ENCODE measurements at regions not wholly inside any gene's neighbourhood (a gene's known extent, or its start where the extent isn't known, plus 50 kb on each side); places are given as distances from the start of the nearest gene placed in this dataset.
"Not testable (repeated sequence)": the region's sequence is repeated elsewhere in the genome, so short reads cannot be mapped to it uniquely, and the experiment has no call there.

DNA sequence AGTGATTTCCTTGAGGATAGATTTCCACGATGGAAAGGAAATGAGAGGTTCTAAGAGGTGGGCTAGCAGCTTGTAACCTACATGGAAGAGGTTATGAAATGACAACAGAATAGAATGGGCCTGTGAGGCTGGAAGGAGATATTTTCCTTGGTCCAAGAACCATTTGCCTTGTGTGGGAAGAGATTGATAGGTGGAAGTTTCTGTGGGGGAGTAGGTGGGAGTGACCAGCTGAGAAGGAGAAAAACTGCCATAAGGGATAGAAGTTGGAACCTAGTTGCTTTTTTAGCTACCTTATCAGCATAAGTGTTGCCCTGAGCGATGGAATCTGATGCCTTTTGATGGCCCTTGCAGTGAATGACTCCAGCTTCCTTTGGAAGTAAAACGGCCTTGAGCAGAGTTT is 60.4 kb upstream of the NAA35 start:
- not testable (repeated sequence) for DNase-seq (ENCODE audit: low read depth)

DNA sequence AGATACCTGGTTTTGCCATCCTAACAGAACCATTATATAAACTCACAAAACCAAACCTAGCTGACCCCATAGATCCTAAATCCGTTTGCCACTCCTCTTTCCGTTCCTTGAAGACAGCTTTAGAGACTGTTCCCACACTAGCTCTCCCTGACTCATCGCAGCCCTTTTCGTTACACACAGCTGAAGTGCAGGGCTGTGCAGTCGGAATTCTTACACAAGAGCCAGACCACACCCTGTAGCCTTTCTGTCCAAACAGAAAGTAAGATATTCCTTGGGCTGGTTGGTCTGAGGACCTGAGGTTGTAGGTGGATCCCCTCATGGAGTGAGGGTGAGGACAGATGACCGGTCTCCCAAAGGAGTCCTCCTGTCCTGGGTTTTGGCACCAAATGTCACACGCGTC is 56.7 kb upstream of the NAA35 start:
- no peak for DNase-seq (ENCODE audit: low read depth)

DNA sequence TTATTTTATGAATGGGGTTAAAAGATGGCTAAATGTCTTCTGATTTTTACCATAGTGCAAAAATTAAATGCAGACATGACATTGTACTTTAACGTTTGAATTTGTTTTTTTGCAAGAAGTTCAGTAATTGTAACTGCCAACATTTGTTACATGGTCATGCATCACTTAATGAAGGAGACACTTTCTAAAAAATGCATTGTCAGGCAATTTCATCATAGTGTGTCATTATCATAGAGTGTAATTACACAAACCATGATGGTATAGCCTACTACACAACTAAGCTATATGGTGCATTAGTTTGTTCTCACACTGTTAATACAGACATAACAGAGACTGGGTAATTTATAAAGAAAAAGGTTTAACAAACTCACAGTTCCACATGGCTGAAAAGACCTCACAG is 50.0 kb upstream of the NAA35 start:
- no peak for DNase-seq (ENCODE audit: low read depth)
